Liver (tissue), 3 donors: ENCODE measurements at regions not wholly inside any gene's neighbourhood (a gene's known extent, or its start where the extent isn't known, plus 50 kb on each side); places are given as distances from the start of the nearest gene placed in this dataset.

Source experiments
- CTCF ChIP-seq: fragments of 150-350 bp; IDR thresholded peaks from 2 replicates; pipeline ENCODE4 v1.5.1; 2017; ENCODE audit warnings: improper control_type of control experiment, low read depth, low read length; ENCODE audit not compliant: missing input control
- EGR1 ChIP-seq, 2 donors: IDR thresholded peaks; 2 replicates each; pipeline ENCODE4 v1.6.1; 2016 to 2018; ENCODE audit warnings: antibody characterized with exemption in 2 of 2, low read depth in 2 of 2
- GABPA ChIP-seq, 2 donors: IDR thresholded peaks in 1 of 2; conservative IDR thresholded peaks in 1 of 2; 2 replicates each; pipeline ENCODE4 v1.6.1; 2016; ENCODE audit warnings: antibody characterized with exemption in 2 of 2, mild to moderate bottlenecking in 1 of 2, moderate library complexity in 1 of 2
- HNF4A ChIP-seq, 2 donors: conservative IDR thresholded peaks; 2 replicates each; pipeline ENCODE4 v1.6.1; 2016; ENCODE audit warnings: antibody characterized with exemption in 2 of 2, mild to moderate bottlenecking in 2 of 2
- JUND ChIP-seq, 2 donors: IDR thresholded peaks; 2 replicates each; pipeline ENCODE4 v1.6.1; 2016; ENCODE audit warnings: antibody characterized with exemption in 2 of 2
- MAX ChIP-seq: IDR thresholded peaks from 2 replicates; pipeline ENCODE4 v1.6.1; 2016; ENCODE audit warnings: antibody characterized with exemption
- REST ChIP-seq: IDR thresholded peaks from 2 replicates; pipeline ENCODE4 v1.6.1; 2016; ENCODE audit warnings: antibody characterized with exemption, mild to moderate bottlenecking
- RXRA ChIP-seq, 2 donors: IDR thresholded peaks; 2 replicates each; pipeline ENCODE4 v1.6.1; 2017 to 2018; ENCODE audit warnings: antibody characterized with exemption in 2 of 2, mild to moderate bottlenecking in 1 of 2
- SP1 ChIP-seq: IDR thresholded peaks from 2 replicates; pipeline ENCODE4 v1.6.1; 2018; ENCODE audit warnings: antibody characterized with exemption, mild to moderate bottlenecking
- TAF1 ChIP-seq: conservative IDR thresholded peaks from 2 replicates; pipeline ENCODE4 v1.6.1; 2016; ENCODE audit warnings: antibody characterized with exemption, mild to moderate bottlenecking
- YY1 ChIP-seq: IDR thresholded peaks from 2 replicates; pipeline ENCODE4 v1.6.1; 2016; ENCODE audit warnings: antibody characterized with exemption, mild to moderate bottlenecking
- donor health status: healthy.
- donor health status: healthy.

GRCh38 chr9:26170190-26170589 is 491.9 kb upstream of the TUSC1 start:
- TF ChIP-seq CTCF (no peak), RXRA (IDR thresholded peaks at IDR 0.05) (no peak), GABPA (IDR thresholded peaks at IDR 0.05 in 1 of 2, conservative IDR thresholded peaks at IDR 0.05 in 1 of 2) (no peak), YY1 (no peak), TAF1 (no peak), HNF4A (conservative IDR thresholded peaks at IDR 0.05) (no peak), REST (no peak), MAX (no peak), SP1 (no peak), EGR1 (IDR thresholded peaks at IDR 0.05; ENCODE audit: low read depth in 2 of 2) (no peak), JUND (IDR thresholded peaks at IDR 0.05) (no peak)
